ENCODE measurements at regions not wholly inside any gene's neighbourhood (a gene's known extent, or its start where the extent isn't known, plus 50 kb on each side); places are given as distances from the start of the nearest gene placed in this dataset.

DNA sequence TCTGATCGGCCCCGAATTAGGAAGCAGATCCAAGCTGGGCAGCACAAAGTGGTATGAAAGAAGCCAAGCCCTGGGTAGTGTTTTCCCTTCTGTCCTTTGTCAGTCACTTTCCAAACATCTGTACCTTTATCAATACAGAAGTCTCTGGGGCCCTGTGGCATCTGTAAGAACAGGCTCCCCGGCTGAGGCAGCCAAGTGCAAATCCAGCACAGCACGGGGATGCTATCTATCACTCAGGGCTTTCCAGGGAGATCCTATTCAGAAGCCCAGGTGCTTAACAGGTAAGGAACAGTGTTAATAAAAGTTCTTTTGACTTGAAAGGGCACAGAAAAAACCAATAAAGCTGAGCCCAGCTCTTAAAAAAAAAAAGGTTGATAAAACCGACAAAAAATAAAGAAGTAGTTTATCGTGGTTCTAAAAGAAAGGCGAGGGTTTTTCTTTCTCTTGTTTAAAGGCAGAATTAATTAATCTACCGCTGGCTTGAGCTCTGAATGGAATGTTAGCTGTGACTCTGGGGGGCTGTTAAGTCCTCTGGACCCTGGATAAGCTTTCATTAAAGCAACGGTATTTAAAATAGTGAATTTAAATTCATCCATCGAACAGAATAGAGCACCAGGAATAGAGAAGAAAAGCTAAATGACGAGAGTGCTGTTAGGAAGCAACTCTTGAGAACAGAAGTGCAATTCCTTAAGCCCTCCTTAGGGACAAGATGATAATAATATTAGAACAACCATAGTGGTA, 119.1 kb upstream of the GATB start:
- no peak for TF ChIP-seq POLR2A (IDR thresholded peaks at IDR 0.05)
- TF ChIP-seq, protein P1, sequence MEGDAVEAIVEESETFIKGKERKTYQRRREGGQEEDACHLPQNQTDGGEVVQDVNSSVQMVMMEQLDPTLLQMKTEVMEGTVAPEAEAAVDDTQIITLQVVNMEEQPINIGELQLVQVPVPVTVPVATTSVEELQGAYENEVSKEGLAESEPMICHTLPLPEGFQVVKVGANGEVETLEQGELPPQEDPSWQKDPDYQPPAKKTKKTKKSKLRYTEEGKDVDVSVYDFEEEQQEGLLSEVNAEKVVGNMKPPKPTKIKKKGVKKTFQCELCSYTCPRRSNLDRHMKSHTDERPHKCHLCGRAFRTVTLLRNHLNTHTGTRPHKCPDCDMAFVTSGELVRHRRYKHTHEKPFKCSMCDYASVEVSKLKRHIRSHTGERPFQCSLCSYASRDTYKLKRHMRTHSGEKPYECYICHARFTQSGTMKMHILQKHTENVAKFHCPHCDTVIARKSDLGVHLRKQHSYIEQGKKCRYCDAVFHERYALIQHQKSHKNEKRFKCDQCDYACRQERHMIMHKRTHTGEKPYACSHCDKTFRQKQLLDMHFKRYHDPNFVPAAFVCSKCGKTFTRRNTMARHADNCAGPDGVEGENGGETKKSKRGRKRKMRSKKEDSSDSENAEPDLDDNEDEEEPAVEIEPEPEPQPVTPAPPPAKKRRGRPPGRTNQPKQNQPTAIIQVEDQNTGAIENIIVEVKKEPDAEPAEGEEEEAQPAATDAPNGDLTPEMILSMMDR (IDR thresholded peaks at IDR 0.05) = no peak
- no peak for TF ChIP-seq POLR2AphosphoS5 (IDR thresholded peaks at IDR 0.05)
- TF ChIP-seq EP300 (IDR thresholded peaks at IDR 0.05) = no peak

Measured in upper lobe of left lung (tissue), 4 donors.